ENCODE measurements at regions not wholly inside any gene's neighbourhood (a gene's known extent, or its start where the extent isn't known, plus 50 kb on each side); places are given as distances from the start of the nearest gene placed in this dataset.

DNA sequence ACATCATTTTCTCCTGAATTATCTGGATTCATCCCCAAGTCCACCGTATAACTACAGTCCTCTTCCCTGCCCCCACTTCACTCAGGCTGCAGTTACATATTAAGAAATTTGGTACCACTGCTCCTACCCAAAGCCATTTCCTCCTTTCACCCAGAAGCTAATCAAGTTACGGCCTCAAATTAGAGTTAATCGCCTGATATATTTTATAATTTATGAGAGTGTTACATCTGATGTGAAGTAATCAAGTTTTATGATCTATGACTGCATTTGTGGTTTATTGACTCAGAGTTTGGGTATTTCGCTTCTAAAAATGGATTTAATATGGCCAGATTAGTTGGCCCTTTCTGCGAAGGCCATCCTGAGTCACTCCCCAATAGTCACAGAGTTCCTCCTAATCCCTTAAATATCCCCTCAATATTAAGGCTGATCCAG is 223.6 kb upstream of the KIF2A start:
- DNase-seq (ENCODE audit: low read depth), result no peak
- TF ChIP-seq, protein P1, sequence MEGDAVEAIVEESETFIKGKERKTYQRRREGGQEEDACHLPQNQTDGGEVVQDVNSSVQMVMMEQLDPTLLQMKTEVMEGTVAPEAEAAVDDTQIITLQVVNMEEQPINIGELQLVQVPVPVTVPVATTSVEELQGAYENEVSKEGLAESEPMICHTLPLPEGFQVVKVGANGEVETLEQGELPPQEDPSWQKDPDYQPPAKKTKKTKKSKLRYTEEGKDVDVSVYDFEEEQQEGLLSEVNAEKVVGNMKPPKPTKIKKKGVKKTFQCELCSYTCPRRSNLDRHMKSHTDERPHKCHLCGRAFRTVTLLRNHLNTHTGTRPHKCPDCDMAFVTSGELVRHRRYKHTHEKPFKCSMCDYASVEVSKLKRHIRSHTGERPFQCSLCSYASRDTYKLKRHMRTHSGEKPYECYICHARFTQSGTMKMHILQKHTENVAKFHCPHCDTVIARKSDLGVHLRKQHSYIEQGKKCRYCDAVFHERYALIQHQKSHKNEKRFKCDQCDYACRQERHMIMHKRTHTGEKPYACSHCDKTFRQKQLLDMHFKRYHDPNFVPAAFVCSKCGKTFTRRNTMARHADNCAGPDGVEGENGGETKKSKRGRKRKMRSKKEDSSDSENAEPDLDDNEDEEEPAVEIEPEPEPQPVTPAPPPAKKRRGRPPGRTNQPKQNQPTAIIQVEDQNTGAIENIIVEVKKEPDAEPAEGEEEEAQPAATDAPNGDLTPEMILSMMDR (IDR thresholded peaks at IDR 0.05; ENCODE audit: low read depth, low read length), result no peak
- TF ChIP-seq POLR2A (IDR thresholded peaks at IDR 0.05; ENCODE audit: extremely low read depth, insufficient read length) (no peak), MYC (IDR thresholded peaks at IDR 0.05; ENCODE audit: low read depth, low read length) (no peak)
- TF ChIP-seq, protein P2, sequence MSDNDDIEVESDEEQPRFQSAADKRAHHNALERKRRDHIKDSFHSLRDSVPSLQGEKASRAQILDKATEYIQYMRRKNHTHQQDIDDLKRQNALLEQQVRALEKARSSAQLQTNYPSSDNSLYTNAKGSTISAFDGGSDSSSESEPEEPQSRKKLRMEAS (IDR thresholded peaks at IDR 0.05; ENCODE audit: low read depth, low read length), result no peak
- no peak overlapping the region for H3K4me3 ChIP-seq (ENCODE audit: low read depth, low read length)

DNA sequence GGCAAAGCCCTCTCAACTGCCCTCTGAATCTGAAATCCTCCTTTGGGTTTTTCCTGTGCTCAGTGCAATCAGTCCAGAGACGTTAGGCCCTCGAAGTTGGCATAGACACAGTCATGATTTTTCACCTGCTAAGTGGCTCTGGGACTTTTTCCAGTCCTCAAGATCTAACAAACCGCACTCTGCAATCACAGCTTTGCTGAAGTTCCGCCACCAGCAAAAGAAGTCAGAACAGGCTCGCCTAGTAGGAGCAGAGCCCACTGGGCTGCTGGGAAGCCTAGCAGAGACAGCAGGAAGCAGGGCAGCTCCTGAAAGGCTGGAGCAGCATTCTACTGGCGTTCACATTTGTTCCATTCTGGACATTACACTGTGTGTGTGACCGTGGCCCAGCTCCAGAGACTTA is 222.8 kb upstream of the KIF2A start:
- TF ChIP-seq POLR2A (IDR thresholded peaks at IDR 0.05; ENCODE audit: extremely low read depth, insufficient read length) (no peak), MYC (IDR thresholded peaks at IDR 0.05; ENCODE audit: low read depth, low read length) (no peak)
- TF ChIP-seq, protein P1 (IDR thresholded peaks at IDR 0.05; ENCODE audit: low read depth, low read length), result no peak
- TF ChIP-seq, protein P2 (IDR thresholded peaks at IDR 0.05; ENCODE audit: low read depth, low read length), result no peak
- no peak overlapping the region for H3K4me3 ChIP-seq (ENCODE audit: low read depth, low read length)
- DNase-seq (ENCODE audit: low read depth), result no peak

DNA sequence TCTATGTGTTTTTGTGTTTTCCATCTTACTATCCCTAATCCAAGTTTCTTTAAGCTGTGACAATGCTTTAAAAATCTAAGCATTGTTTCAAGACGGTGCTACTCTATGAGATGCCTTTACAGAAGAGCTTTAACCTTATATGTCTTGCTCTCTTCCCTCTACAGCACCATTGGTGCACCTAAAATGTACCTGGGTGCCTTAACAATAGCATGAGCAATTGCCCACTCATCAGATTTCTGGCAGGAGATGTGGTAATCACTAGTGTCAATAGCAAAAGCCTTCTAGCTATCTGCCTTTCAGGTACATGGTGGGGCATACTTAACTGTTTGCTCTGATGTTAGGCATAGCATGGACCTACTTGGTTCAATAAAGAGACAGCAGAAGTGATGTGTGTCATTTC is 222.3 kb upstream of the KIF2A start:
- TF ChIP-seq POLR2A (IDR thresholded peaks at IDR 0.05; ENCODE audit: extremely low read depth, insufficient read length) (no peak), MYC (IDR thresholded peaks at IDR 0.05; ENCODE audit: low read depth, low read length) (no peak)
- TF ChIP-seq, protein P2 (IDR thresholded peaks at IDR 0.05; ENCODE audit: low read depth, low read length), result no peak
- TF ChIP-seq, protein P1 (IDR thresholded peaks at IDR 0.05; ENCODE audit: low read depth, low read length), result no peak
- DNase-seq (ENCODE audit: low read depth), result no peak
- no peak overlapping the region for H3K4me3 ChIP-seq (ENCODE audit: low read depth, low read length)

DNA sequence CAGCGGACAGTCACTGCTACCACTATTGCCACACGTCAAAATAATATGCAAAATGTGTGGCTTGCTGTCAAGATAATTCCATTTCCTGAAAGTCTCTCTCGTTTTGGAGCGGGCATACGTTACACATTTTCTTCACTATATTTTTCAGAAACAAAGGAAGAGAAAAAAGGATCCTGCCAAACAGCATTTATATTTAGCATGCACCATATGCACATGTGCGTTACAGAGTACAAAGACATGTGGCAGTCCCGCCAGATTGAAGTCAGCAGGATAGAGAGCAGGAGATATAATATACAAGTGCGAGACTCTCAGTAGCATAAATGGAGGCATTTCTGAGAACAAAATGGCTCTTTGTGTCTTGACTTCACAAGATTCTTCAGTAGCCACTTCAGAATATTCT is 221.6 kb upstream of the KIF2A start:
- H3K4me3 ChIP-seq (ENCODE audit: low read depth, low read length), result no peak overlapping the region
- TF ChIP-seq, protein P1 (IDR thresholded peaks at IDR 0.05; ENCODE audit: low read depth, low read length), result no peak
- no peak for TF ChIP-seq POLR2A (IDR thresholded peaks at IDR 0.05; ENCODE audit: extremely low read depth, insufficient read length)
- TF ChIP-seq MYC (IDR thresholded peaks at IDR 0.05; ENCODE audit: low read depth, low read length), result no peak
- TF ChIP-seq, protein P2 (IDR thresholded peaks at IDR 0.05; ENCODE audit: low read depth, low read length), result no peak
- DNase-seq (ENCODE audit: low read depth), result no peak

DNA sequence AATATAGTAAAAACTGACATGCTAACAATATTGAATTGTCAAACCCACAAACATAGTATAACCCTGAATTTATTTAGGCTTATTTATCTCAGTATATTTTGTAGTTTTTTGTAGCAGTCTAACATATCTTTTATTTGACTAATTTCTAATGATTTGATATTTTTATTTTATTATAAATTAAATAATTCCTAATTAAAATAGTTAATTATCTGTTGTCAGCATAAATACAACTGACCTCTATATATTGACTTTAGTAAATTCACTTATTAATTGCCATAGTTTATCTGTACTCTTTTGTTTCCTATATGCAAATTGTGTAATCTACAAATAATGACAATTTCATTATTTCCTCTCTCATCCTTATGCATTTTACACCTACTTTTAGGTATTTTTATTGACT is 215.1 kb upstream of the KIF2A start:
- DNase-seq (ENCODE audit: low read depth), result no peak
- H3K4me3 ChIP-seq (ENCODE audit: low read depth, low read length), result no peak overlapping the region
- no peak for TF ChIP-seq POLR2A (IDR thresholded peaks at IDR 0.05; ENCODE audit: extremely low read depth, insufficient read length)
- no peak for TF ChIP-seq MYC (IDR thresholded peaks at IDR 0.05; ENCODE audit: low read depth, low read length)
- TF ChIP-seq, protein P2 (IDR thresholded peaks at IDR 0.05; ENCODE audit: low read depth, low read length), result no peak
- TF ChIP-seq, protein P1 (IDR thresholded peaks at IDR 0.05; ENCODE audit: low read depth, low read length), result no peak

DNA sequence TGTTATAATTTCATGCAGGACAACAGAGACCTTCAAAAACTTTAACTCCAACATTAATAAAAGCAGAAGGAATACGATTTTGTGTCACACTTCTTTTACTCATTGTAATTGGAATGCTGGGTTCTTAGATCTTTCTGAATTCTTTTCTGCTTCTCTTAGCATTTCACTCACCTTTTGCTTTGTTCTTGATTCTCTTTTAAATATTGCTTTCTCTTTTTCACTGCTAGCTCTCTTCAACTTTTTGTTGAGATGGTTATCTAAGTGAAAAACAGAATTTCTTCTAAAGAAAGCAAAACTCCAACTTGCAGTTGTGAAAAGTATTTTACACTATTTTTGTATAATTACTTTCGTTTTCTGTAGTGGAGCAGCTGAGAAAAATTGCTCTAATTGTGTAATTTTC is 212.6 kb upstream of the KIF2A start:
- TF ChIP-seq, protein P1 (IDR thresholded peaks at IDR 0.05; ENCODE audit: low read depth, low read length), result no peak
- TF ChIP-seq POLR2A (IDR thresholded peaks at IDR 0.05; ENCODE audit: extremely low read depth, insufficient read length), result no peak
- TF ChIP-seq, protein P2 (IDR thresholded peaks at IDR 0.05; ENCODE audit: low read depth, low read length), result no peak
- DNase-seq (ENCODE audit: low read depth), result no peak
- no peak overlapping the region for H3K4me3 ChIP-seq (ENCODE audit: low read depth, low read length)

Data from NB4 (cell line).